RWPE2 (cell line): ENCODE measurements at regions not wholly inside any gene's neighbourhood (a gene's known extent, or its start where the extent isn't known, plus 50 kb on each side); places are given as distances from the start of the nearest gene placed in this dataset.

Experiments used
- ATAC-seq: fragments of 200-7000 bp; cut with Tn5 transposase; 3 replicates; pipeline ENCODE4 v1.9.1; 2021; ENCODE audit warnings: low read depth
- DNase-seq: peaks from one replicate; pipeline ENCODE4 v3.0.0-alpha.2; 2020; ENCODE audit warnings: low spot score
- H3K27ac ChIP-seq: fragments of 450-650 bp; 2 replicates; pipeline ENCODE4 v1.5.1; 2017; ENCODE audit warnings: mild to moderate bottlenecking; ENCODE audit not compliant: poor library complexity, severe bottlenecking
- H3K27me3 ChIP-seq: fragments of 250-450 bp; sonication (Bioruptor Pico); 2 replicates; pipeline ENCODE4 v1.5.1; 2021; ENCODE audit warnings: mild to moderate bottlenecking, moderate library complexity; ENCODE audit not compliant: insufficient read depth, poor library complexity, severe bottlenecking
- H3K36me3 ChIP-seq: fragments of 250-450 bp; sonication (Bioruptor Pico); 2 replicates; pipeline ENCODE4 v1.5.1; 2020; ENCODE audit warnings: low read depth, mild to moderate bottlenecking, moderate library complexity
- H3K4me1 ChIP-seq: fragments of 250-450 bp; sonication (Bioruptor Pico); 2 replicates; pipeline ENCODE4 v1.5.1; 2021; ENCODE audit warnings: mild to moderate bottlenecking, moderate library complexity; ENCODE audit not compliant: insufficient read depth, poor library complexity, severe bottlenecking
- H3K4me3 ChIP-seq: fragments of 250-450 bp; sonication (Bioruptor Pico); 2 replicates; pipeline ENCODE4 v1.5.1; 2021; ENCODE audit warnings: mild to moderate bottlenecking, moderate library complexity; ENCODE audit not compliant: severe bottlenecking
- H3K9me3 ChIP-seq: fragments of 250-450 bp; sonication (Bioruptor Pico); 2 replicates; pipeline ENCODE4 v1.5.1; 2021; ENCODE audit warnings: mild to moderate bottlenecking, moderate library complexity; ENCODE audit not compliant: severe bottlenecking
- CTCF ChIP-seq: fragments of 450-650 bp; IDR thresholded peaks from one replicate; pipeline ENCODE4 v1.5.1; 2017; ENCODE audit warnings: mild to moderate bottlenecking, moderate library complexity; ENCODE audit not compliant: poor library complexity, severe bottlenecking

GRCh38 chr10:124287791-124288190 lies 130.9 kb downstream of the OAT start:
- ATAC-seq (no peak), DNase-seq (peak; percentile 35)
- Histone ChIP-seq H3K36me3 (no peaks in the 10 kb centered on the region), H3K4me1 (peaks cover 11% of the 10 kb centered on the region), H3K27me3 (no peaks in the 10 kb centered on the region), H3K9me3 (no peaks in the 10 kb centered on the region), H3K27ac (no peak overlapping the region), H3K4me3 (no peak overlapping the region)
- no peak for TF ChIP-seq CTCF

GRCh38 chr10:124287071-124287685 lies 131.5 kb downstream of the OAT start:
- H3K27me3 ChIP-seq, result no peaks in the 10 kb centered on the region
- DNase-seq, result no peak
- no peak for ATAC-seq
- H3K27ac ChIP-seq, result no peak overlapping the region
- H3K4me3 ChIP-seq, result no peak overlapping the region
- no peaks in the 10 kb centered on the region for H3K36me3 ChIP-seq
- no peak for TF ChIP-seq CTCF
- peaks cover 11% of the 10 kb centered on the region for H3K4me1 ChIP-seq
- H3K9me3 ChIP-seq, result no peaks in the 10 kb centered on the region

- H3K27me3 ChIP-seq, result no peaks in the 10 kb centered on the region
- peaks cover 11% of the 10 kb centered on the region for H3K4me1 ChIP-seq
- no peak for DNase-seq
- no peak overlapping the region for H3K4me3 ChIP-seq
- ATAC-seq, result no peak
- H3K36me3 ChIP-seq, result no peaks in the 10 kb centered on the region
- TF ChIP-seq CTCF, result no peak
- no peak overlapping the region for H3K27ac ChIP-seq
- no peaks in the 10 kb centered on the region for H3K9me3 ChIP-seq
These were observed 132.1 kb downstream of the OAT start for GRCh38 chr10:124286621-124287020.

GRCh38 chr10:124285587-124286527 lies 132.9 kb downstream of the OAT start:
- Histone ChIP-seq H3K36me3 (no peaks in the 10 kb centered on the region), H3K27me3 (no peaks in the 10 kb centered on the region), H3K27ac (no peak overlapping the region), H3K9me3 (no peaks in the 10 kb centered on the region), H3K4me1 (peaks cover 7% of the 10 kb centered on the region), H3K4me3 (no peak overlapping the region)
- DNase-seq (no peak), ATAC-seq (no peak)
- no peak for TF ChIP-seq CTCF

GRCh38 chr10:124283949-124284250 lies 134.8 kb downstream of the OAT start:
- DNase-seq (peak; percentile 16), ATAC-seq (no peak)
- Histone ChIP-seq H3K36me3 (no peaks in the 10 kb centered on the region), H3K9me3 (no peaks in the 10 kb centered on the region), H3K4me1 (no peaks in the 10 kb centered on the region), H3K27me3 (no peaks in the 10 kb centered on the region), H3K27ac (no peak overlapping the region), H3K4me3 (no peak overlapping the region)
- no peak for TF ChIP-seq CTCF
